MCF 10A (cell line): ENCODE measurements at regions not wholly inside any gene's neighbourhood (a gene's known extent, or its start where the extent isn't known, plus 50 kb on each side); places are given as distances from the start of the nearest gene placed in this dataset.

ENCODE experiments used
- BruUV-seq: library from RNA; stranded (reverse); fragments of 400-500 nt; replicated peaks from 2 replicates; lab custom pipeline; 2021; lab: Mats Ljungman, UMichigan
- CTCF ChIA-PET: fragments of 300-600 bp; sonication (Branson Sonifier 250); formaldehyde crosslinking; extraction: SDS; loops from one replicate; lab custom pipeline; 2021; ENCODE audit warnings: antibody characterized with exemption, inconsistent platforms; lab: Yijun Ruan, JAX
- POLR2A ChIA-PET: fragments of 300-600, 350-650 bp; sonication (Branson Sonifier 250); formaldehyde crosslinking; extraction: SDS; loops from one replicate; lab custom pipeline; 2020; ENCODE audit warnings: antibody characterized with exemption, inconsistent platforms; lab: Yijun Ruan, JAX
- DNase-seq: peaks from one replicate; pipeline ENCODE4 v3.0.0-alpha.2; 2018; ENCODE audit not compliant: unreplicated experiment
- H3K27ac Mint-ChIP-seq: one replicate; pipeline ENCODE4 v1.8.0; 2022; ENCODE audit warnings: mild to moderate bottlenecking, low read depth, mixed read lengths; ENCODE audit not compliant: unreplicated experiment
- H3K27me3 Mint-ChIP-seq: one replicate; pipeline ENCODE4 v1.8.0; 2022; ENCODE audit warnings: mixed read lengths; ENCODE audit not compliant: insufficient read depth, unreplicated experiment
- H3K36me3 Mint-ChIP-seq: one replicate; pipeline ENCODE4 v1.8.0; 2022; ENCODE audit warnings: mild to moderate bottlenecking, moderate library complexity, mixed read lengths; ENCODE audit not compliant: insufficient read depth, unreplicated experiment
- H3K4me1 Mint-ChIP-seq: one replicate; pipeline ENCODE4 v1.8.0; 2022; ENCODE audit warnings: mixed read lengths; ENCODE audit not compliant: insufficient read depth, unreplicated experiment
- H3K4me3 Mint-ChIP-seq: one replicate; pipeline ENCODE4 v1.8.0; 2022; ENCODE audit warnings: mild to moderate bottlenecking, moderate library complexity, mixed read lengths; ENCODE audit not compliant: unreplicated experiment
- H3K9me3 Mint-ChIP-seq: one replicate; pipeline ENCODE4 v1.8.0; 2022; ENCODE audit warnings: mixed read lengths; ENCODE audit not compliant: unreplicated experiment
- CTCF ChIP-seq: fragments of 200-600 bp; IDR thresholded peaks from one replicate; pipeline ENCODE4 v1.8.0; 2022; ENCODE audit warnings: antibody characterized with exemption, mild to moderate bottlenecking; ENCODE audit not compliant: unreplicated experiment
- intact Hi-C: fragments of 100-400 bp; cut with micrococcal nuclease; formaldehyde crosslinking; loops from 2 replicates; pipeline ENCODE4 v1.14.1; 2022

- H3K4me3 Mint-ChIP-seq, result no peak overlapping the region
- POLR2A ChIA-PET, result no interaction called here
- no TSS peak for BruUV-seq
Observed at GRCh38 chr5:26749829-26750228, 288.6 kb downstream of the CDH9 start.

GRCh38 chr5:26740182-26740581 lies 298.2 kb downstream of the CDH9 start:
- Mint-ChIP-seq H3K9me3 (no peaks in the 10 kb centered on the region), H3K4me3 (no peak overlapping the region), H3K27me3 (no peaks in the 10 kb centered on the region), H3K27ac (no peak overlapping the region), H3K36me3 (no peaks in the 10 kb centered on the region), H3K4me1 (no peaks in the 10 kb centered on the region)
- intact Hi-C loops, result no loop called here
- ChIA-PET CTCF (no interaction called here), POLR2A (no interaction called here)
- no peak for TF ChIP-seq CTCF
- BruUV-seq, result no TSS peak
- no peak for DNase-seq

More at GRCh38 chr5:26749829-26750228, 288.6 kb downstream of the CDH9 start:
- Mint-ChIP-seq H3K27ac (no peak overlapping the region), H3K9me3 (peaks cover 9% of the 10 kb centered on the region), H3K36me3 (peaks cover 7% of the 10 kb centered on the region), H3K27me3 (no peaks in the 10 kb centered on the region), H3K4me1 (peaks cover 7% of the 10 kb centered on the region)
- CTCF ChIA-PET, result no interaction called here
- TF ChIP-seq CTCF, result no peak
- no peak for DNase-seq
- intact Hi-C loops, result no loop called here

- TF ChIP-seq CTCF, result no peak
- no TSS peak for BruUV-seq
- CTCF ChIA-PET, result interaction anchor here (1.0 kb wide), 1 partner anchor 10 kb away, joined by 3 read pairs; no protein-coding TSS in a partner anchor
Observed at GRCh38 chr5:26737348-26738265, 300.8 kb downstream of the CDH9 start.

GRCh38 chr5:26727916-26728315 lies 310.5 kb downstream of the CDH9 start:
- TF ChIP-seq CTCF, result no peak
- Mint-ChIP-seq H3K36me3 (no peaks in the 10 kb centered on the region), H3K9me3 (peaks cover 11% of the 10 kb centered on the region), H3K27me3 (no peaks in the 10 kb centered on the region), H3K4me3 (no peak overlapping the region), H3K4me1 (no peaks in the 10 kb centered on the region), H3K27ac (no peak overlapping the region)
- no TSS peak for BruUV-seq
- DNase-seq, result no peak
- ChIA-PET CTCF (interaction anchor here (0.5 to 0.6 kb wide), 3 partner anchors 14 to 390 kb away, joined by 3 to 4 read pairs (median 3); no protein-coding TSS in a partner anchor), POLR2A (no interaction called here)
- intact Hi-C loops, result no loop called here

More at GRCh38 chr5:26737348-26738265, 300.8 kb downstream of the CDH9 start:
- Mint-ChIP-seq H3K9me3 (no peaks in the 10 kb centered on the region), H3K27me3 (no peaks in the 10 kb centered on the region), H3K4me1 (no peaks in the 10 kb centered on the region), H3K4me3 (no peak overlapping the region), H3K27ac (no peak overlapping the region), H3K36me3 (no peaks in the 10 kb centered on the region)
- POLR2A ChIA-PET, result no interaction called here
- DNase-seq, result no peak
- intact Hi-C loops, result no loop called here
